A673 (cell line): ENCODE measurements at regions not wholly inside any gene's neighbourhood (a gene's known extent, or its start where the extent isn't known, plus 50 kb on each side); places are given as distances from the start of the nearest gene placed in this dataset.

Experiments
- BruUV-seq: library from RNA; stranded (reverse); fragments of 400-500 nt; replicated peaks from 2 replicates; lab custom pipeline; 2021; lab: Mats Ljungman, UMichigan
- CTCF ChIA-PET: fragments of 300-600 bp; sonication (Branson Sonifier 250); formaldehyde crosslinking; loops from one replicate; lab custom pipeline; 2022; ENCODE audit warnings: antibody characterized with exemption; lab: Charles Lee
- POLR2A ChIA-PET: fragments of 300-600 bp; sonication (Branson Sonifier 250); formaldehyde crosslinking; loops from one replicate; lab custom pipeline; 2022; ENCODE audit warnings: antibody characterized with exemption; ENCODE audit not compliant: low non-redundant PET; lab: Charles Lee
- DNase-seq: peaks from one replicate; pipeline ENCODE4 v3.0.0-alpha.2; 2015; ENCODE audit warnings: low spot score
- H3K27ac ChIP-seq: fragments of 200-600 bp; sonication (generic); 2 replicates; pipeline ENCODE4 v1.5.1; 2016; ENCODE audit warnings: mixed run types, low read depth, mild to moderate bottlenecking, mixed read lengths, antibody characterized with exemption, low read length; ENCODE audit not compliant: poor library complexity, severe bottlenecking
- H3K27me3 ChIP-seq: fragments of 200-600 bp; sonication (generic); replicated peaks from 2 replicates; pipeline ENCODE4 v1.6.1; 2017; ENCODE audit warnings: mixed run types, low read depth, mild to moderate bottlenecking, mixed read lengths, antibody characterized with exemption, low read length; ENCODE audit not compliant: insufficient read depth, poor library complexity
- H3K36me3 ChIP-seq: fragments of 200-600 bp; sonication (generic); 2 replicates; pipeline ENCODE4 v1.6.1; 2016; ENCODE audit warnings: mixed run types, mild to moderate bottlenecking, mixed read lengths, antibody characterized with exemption, low read length; ENCODE audit not compliant: insufficient read depth, poor library complexity, severe bottlenecking
- H3K4me1 ChIP-seq: fragments of 200-600 bp; sonication (generic); 2 replicates; pipeline ENCODE4 v1.6.1; 2017; ENCODE audit warnings: mixed run types, mild to moderate bottlenecking, mixed read lengths, antibody characterized with exemption, low read length; ENCODE audit not compliant: insufficient read depth, poor library complexity, severe bottlenecking
- H3K4me3 ChIP-seq: fragments of 200-600 bp; sonication (generic); 2 replicates; pipeline ENCODE4 v1.5.1; 2016; ENCODE audit warnings: low read depth, mixed run types, mild to moderate bottlenecking, mixed read lengths, low read length; ENCODE audit not compliant: poor library complexity, severe bottlenecking
- H3K9me3 ChIP-seq: fragments of 200-600 bp; sonication (generic); 2 replicates; pipeline ENCODE4 v1.6.1; 2016; ENCODE audit warnings: mixed run types, low read depth, mild to moderate bottlenecking, mixed read lengths, antibody characterized with exemption, low read length; ENCODE audit not compliant: poor library complexity, severe bottlenecking
- EZH2 ChIP-seq: fragments of 200-600 bp; sonication (generic); IDR thresholded peaks from 2 replicates; pipeline ENCODE4 v1.6.1; 2017; ENCODE audit warnings: borderline replicate concordance, low read depth, mild to moderate bottlenecking, mixed read lengths, antibody characterized with exemption, low read length; ENCODE audit not compliant: poor library complexity, severe bottlenecking
- intact Hi-C: fragments of 100-400 bp; cut with micrococcal nuclease; formaldehyde crosslinking; loops from one replicate; pipeline ENCODE4 v1.10.0; 2022; ENCODE audit not compliant: unreplicated experiment
- TF ChIP-seq, protein P1 (sequence below): fragments of 300-800, 200-600 bp; sonication (generic); conservative IDR thresholded peaks from 2 replicates; pipeline ENCODE4 v1.5.1; 2017; ENCODE audit warnings: low read depth, mild to moderate bottlenecking, antibody characterized with exemption, low read length, moderate library complexity, mixed read lengths

DNA sequence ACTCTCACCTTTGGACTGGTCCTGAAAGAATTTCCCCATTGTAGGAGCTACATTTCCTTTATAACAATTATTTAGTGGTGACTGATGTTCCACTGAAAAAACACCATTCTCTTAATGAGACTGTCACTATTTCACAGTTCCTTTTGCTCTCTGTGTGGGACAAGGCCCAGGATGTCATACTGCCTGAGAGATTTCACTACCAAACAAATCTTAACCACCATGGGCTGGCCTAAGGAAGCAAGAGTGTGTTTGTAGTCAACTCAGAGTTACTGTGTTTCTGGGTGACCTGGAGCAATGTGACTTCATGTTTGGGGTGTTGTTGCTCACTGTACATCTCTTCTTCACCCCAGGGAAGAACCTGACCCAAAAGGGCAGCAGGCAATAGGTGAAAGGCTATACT is 50.1 kb upstream of the ZNF608 start:
- CTCF ChIA-PET: no interaction called here
- H3K9me3 ChIP-seq: no peaks in the 10 kb centered on the region
- TF ChIP-seq EZH2: no peak
- TF ChIP-seq, protein P1, sequence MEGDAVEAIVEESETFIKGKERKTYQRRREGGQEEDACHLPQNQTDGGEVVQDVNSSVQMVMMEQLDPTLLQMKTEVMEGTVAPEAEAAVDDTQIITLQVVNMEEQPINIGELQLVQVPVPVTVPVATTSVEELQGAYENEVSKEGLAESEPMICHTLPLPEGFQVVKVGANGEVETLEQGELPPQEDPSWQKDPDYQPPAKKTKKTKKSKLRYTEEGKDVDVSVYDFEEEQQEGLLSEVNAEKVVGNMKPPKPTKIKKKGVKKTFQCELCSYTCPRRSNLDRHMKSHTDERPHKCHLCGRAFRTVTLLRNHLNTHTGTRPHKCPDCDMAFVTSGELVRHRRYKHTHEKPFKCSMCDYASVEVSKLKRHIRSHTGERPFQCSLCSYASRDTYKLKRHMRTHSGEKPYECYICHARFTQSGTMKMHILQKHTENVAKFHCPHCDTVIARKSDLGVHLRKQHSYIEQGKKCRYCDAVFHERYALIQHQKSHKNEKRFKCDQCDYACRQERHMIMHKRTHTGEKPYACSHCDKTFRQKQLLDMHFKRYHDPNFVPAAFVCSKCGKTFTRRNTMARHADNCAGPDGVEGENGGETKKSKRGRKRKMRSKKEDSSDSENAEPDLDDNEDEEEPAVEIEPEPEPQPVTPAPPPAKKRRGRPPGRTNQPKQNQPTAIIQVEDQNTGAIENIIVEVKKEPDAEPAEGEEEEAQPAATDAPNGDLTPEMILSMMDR: no peak
- H3K4me3 ChIP-seq: no peak overlapping the region
- no peaks in the 10 kb centered on the region for H3K36me3 ChIP-seq
- H3K27me3 ChIP-seq: no peaks in the 10 kb centered on the region
- no peaks in the 10 kb centered on the region for H3K4me1 ChIP-seq
- BruUV-seq: no TSS peak
- H3K27ac ChIP-seq: no peak overlapping the region
- DNase-seq: no peak
- POLR2A ChIA-PET: no interaction called here
- intact Hi-C loops: no loop called here

DNA sequence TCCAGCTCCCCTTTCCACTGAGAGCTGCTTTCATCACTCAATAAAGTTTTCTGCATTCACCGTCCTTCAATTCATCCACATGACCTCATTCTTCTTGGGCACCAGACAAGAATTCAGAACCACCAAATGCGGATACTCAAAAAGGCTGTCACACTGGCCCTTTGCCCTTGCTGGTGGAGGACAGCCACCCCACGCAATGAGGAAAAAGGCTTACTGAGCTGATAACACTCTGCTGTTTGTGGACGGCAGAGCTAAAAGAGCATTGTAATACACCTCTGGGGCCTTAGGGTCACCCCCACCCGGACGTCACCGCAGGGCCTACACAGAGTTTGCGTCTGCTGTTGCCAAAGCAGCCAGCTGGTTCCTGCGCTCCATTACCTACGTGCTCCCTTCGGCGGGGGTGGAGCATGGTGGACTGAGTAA is 51.2 kb upstream of the ZNF608 start:
- BruUV-seq: no TSS peak
- H3K4me1 ChIP-seq: no peaks in the 10 kb centered on the region
- no peaks in the 10 kb centered on the region for H3K9me3 ChIP-seq
- ChIA-PET POLR2A (no interaction called here), CTCF (no interaction called here)
- no peak overlapping the region for H3K27ac ChIP-seq
- no peaks in the 10 kb centered on the region for H3K36me3 ChIP-seq
- no peaks in the 10 kb centered on the region for H3K27me3 ChIP-seq
- DNase-seq: no peak
- intact Hi-C loops: no loop called here
- TF ChIP-seq, protein P1: no peak
- no peak overlapping the region for H3K4me3 ChIP-seq

DNA sequence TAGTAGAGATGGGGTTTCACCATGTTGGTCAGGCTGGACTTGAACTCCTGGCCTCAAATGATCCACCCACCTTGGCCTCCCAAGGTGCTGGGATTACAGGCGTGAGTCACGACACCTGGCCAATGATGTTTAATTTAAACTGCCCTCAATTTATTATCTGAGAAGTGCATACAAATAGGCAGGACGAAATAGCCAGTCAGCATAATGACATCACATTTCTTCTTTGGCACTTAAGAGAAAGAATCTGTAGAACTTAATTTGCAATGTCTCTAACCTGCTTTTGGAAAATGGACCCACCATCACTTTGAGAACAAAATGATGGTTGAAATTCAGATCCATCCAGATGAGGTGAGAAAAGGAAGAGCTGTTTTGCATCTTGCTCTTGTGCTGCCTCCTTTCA is 52.5 kb upstream of the ZNF608 start:
- intact Hi-C loops: no loop called here
- no peaks in the 10 kb centered on the region for H3K4me1 ChIP-seq
- TF ChIP-seq, protein P1: no peak
- no peak for TF ChIP-seq EZH2
- no peak overlapping the region for H3K4me3 ChIP-seq
- H3K27me3 ChIP-seq: no peaks in the 10 kb centered on the region
- ChIA-PET POLR2A (no interaction called here), CTCF (no interaction called here)
- H3K9me3 ChIP-seq: no peaks in the 10 kb centered on the region
- no TSS peak for BruUV-seq
- DNase-seq: no peak
- H3K27ac ChIP-seq: no peak overlapping the region
- no peaks in the 10 kb centered on the region for H3K36me3 ChIP-seq
